ENCODE measurements at regions not wholly inside any gene's neighbourhood (a gene's known extent, or its start where the extent isn't known, plus 50 kb on each side); places are given as distances from the start of the nearest gene placed in this dataset.

GRCh38 chr9:13431222-13431536, 151.7 kb upstream of the MPDZ start:
- DNase-seq = no peak

- DNase-seq = no peak
These were observed 151.1 kb upstream of the MPDZ start for GRCh38 chr9:13430368-13431221.

GRCh38 chr9:13429301-13430190, 150.1 kb upstream of the MPDZ start:
- no peak for DNase-seq

GRCh38 chr9:13428766-13429165, 149.3 kb upstream of the MPDZ start:
- DNase-seq = no peak

GRCh38 chr9:13427587-13427986, 148.1 kb upstream of the MPDZ start:
- peak; percentile 54 for DNase-seq

- DNase-seq = no peak
These were observed 147.1 kb upstream of the MPDZ start for GRCh38 chr9:13426606-13427005.

- no peak for DNase-seq
These were observed 145.4 kb upstream of the MPDZ start for GRCh38 chr9:13424872-13425271.

- DNase-seq = no peak
These were observed 144.7 kb upstream of the MPDZ start for GRCh38 chr9:13424204-13424603.

- DNase-seq = no peak
These were observed 134.9 kb upstream of the MPDZ start for GRCh38 chr9:13414349-13414748.

GRCh38 chr9:13412331-13412730, 132.8 kb upstream of the MPDZ start:
- DNase-seq = peak; percentile 46

GRCh38 chr9:13411791-13412190, 132.3 kb upstream of the MPDZ start:
- DNase-seq = no peak

- peak; percentile 18 for DNase-seq
These were observed 131.1 kb upstream of the MPDZ start for GRCh38 chr9:13410566-13411031.

GRCh38 chr9:13397661-13398060, 118.2 kb upstream of the MPDZ start:
- DNase-seq = no peak

GRCh38 chr9:13397220-13397619, 117.7 kb upstream of the MPDZ start:
- no peak for DNase-seq

- no peak for DNase-seq
These were observed 116.9 kb upstream of the MPDZ start for GRCh38 chr9:13396418-13396817.

GRCh38 chr9:13395156-13395555, 115.7 kb upstream of the MPDZ start:
- peak; percentile 81 for DNase-seq

GRCh38 chr9:13388157-13388556, 108.7 kb upstream of the MPDZ start:
- peak; percentile 79 for DNase-seq

GRCh38 chr9:13387734-13388067, 108.2 kb upstream of the MPDZ start:
- DNase-seq = no peak

GRCh38 chr9:13386935-13387733, 107.6 kb upstream of the MPDZ start:
- peak; percentile 74 for DNase-seq

- DNase-seq = no peak
These were observed 106.8 kb upstream of the MPDZ start for GRCh38 chr9:13386316-13386715.

GRCh38 chr9:13383855-13384254, 104.4 kb upstream of the MPDZ start:
- DNase-seq = no peak

GRCh38 chr9:13383216-13383615, 103.7 kb upstream of the MPDZ start:
- no peak for DNase-seq

- DNase-seq = no peak
These were observed 103.1 kb upstream of the MPDZ start for GRCh38 chr9:13382595-13382994.

All from fibroblast of skin of scalp (primary cell).